Esophagus squamous epithelium (tissue), 4 donors: ENCODE measurements at regions not wholly inside any gene's neighbourhood (a gene's known extent, or its start where the extent isn't known, plus 50 kb on each side); places are given as distances from the start of the nearest gene placed in this dataset.

Source experiments
- POLR2A ChIP-seq, 4 donors: fragments of 450-650 bp; IDR thresholded peaks; one replicate each; pipeline ENCODE4 v1.6.1; 2017; ENCODE audit warnings: antibody characterized with exemption in 4 of 4, mild to moderate bottlenecking in 4 of 4, moderate library complexity in 3 of 4
- TF ChIP-seq, protein P1 (sequence below), 6 experiments: fragments of 450-650 bp in 4 of 6; fragments of 200-600 bp in 2 of 6; sonication (generic) in 2 of 6; IDR thresholded peaks; one replicate each; pipeline ENCODE4 v1.5.1; 2016 to 2019; ENCODE audit warnings: antibody characterized with exemption in 6 of 6, mild to moderate bottlenecking in 4 of 6, moderate library complexity in 4 of 6

DNA sequence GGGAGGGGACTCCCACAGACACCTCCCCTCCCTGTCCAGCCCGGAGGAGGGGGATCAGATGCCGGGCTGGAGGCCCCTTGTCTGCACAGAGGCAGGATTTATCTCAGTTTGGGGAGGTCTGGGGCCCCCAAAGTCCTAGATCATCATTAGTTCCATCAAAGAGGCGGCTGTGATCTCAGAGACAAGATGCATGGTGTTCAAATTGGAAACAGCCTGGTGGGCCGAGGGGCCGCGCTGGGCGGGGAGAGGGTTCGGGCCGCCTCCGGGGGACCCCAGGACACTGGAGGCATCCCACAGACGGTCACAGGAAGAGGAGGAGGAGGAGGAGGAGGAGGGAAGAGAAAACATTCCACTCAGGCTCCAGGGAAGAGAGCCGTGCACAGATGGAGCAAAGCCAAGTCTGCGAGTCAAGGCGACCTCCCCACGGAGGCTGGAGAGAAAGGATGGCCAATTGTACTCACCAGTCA lies 69.5 kb upstream of the CUX1 start:
- TF ChIP-seq, protein P1, sequence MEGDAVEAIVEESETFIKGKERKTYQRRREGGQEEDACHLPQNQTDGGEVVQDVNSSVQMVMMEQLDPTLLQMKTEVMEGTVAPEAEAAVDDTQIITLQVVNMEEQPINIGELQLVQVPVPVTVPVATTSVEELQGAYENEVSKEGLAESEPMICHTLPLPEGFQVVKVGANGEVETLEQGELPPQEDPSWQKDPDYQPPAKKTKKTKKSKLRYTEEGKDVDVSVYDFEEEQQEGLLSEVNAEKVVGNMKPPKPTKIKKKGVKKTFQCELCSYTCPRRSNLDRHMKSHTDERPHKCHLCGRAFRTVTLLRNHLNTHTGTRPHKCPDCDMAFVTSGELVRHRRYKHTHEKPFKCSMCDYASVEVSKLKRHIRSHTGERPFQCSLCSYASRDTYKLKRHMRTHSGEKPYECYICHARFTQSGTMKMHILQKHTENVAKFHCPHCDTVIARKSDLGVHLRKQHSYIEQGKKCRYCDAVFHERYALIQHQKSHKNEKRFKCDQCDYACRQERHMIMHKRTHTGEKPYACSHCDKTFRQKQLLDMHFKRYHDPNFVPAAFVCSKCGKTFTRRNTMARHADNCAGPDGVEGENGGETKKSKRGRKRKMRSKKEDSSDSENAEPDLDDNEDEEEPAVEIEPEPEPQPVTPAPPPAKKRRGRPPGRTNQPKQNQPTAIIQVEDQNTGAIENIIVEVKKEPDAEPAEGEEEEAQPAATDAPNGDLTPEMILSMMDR (IDR thresholded peaks at IDR 0.05) = no peak
- TF ChIP-seq POLR2A (IDR thresholded peaks at IDR 0.05) = no peak
